K562 (cell line): ENCODE measurements at regions not wholly inside any gene's neighbourhood (a gene's known extent, or its start where the extent isn't known, plus 50 kb on each side); places are given as distances from the start of the nearest gene placed in this dataset.

ENCODE experiments used
- ATAC-seq: fragments of 200-7000 bp; cut with Tn5 transposase; 3 replicates; pipeline ENCODE4 v1.9.1; 2020; ENCODE audit warnings: moderate library complexity
- BruUV-seq: library from RNA; stranded (reverse); fragments of 400-500 nt; replicated peaks from 2 replicates; lab custom pipeline; 2021; lab: Mats Ljungman, UMichigan
- CTCF ChIA-PET: fragments of 300-600 bp; formaldehyde crosslinking; extraction: SDS; loops from one replicate; lab custom pipeline; 2021; ENCODE audit warnings: low intra/inter-chr PET ratio; lab: Yijun Ruan, JAX
- POLR2A ChIA-PET: fragments of 300-600, 350-650 bp; sonication (Branson Sonifier 250); formaldehyde crosslinking; extraction: SDS; loops from one replicate; lab custom pipeline; 2021; ENCODE audit warnings: antibody characterized with exemption, inconsistent platforms; lab: Yijun Ruan, JAX
- DNase-seq, 4 experiments: peaks; one replicate each; pipeline versions ENCODE4 v3.0.0 to v3.0.0-alpha.2; 2011 to 2018; ENCODE audit warnings: low spot score in 3 of 4, mixed read lengths in 3 of 4; ENCODE audit errors: extremely low read depth in 1 of 4
- FAIRE-seq: peaks from 2 replicates; lab custom pipeline; 2011; peaks lifted over from hg19 to GRCh38; lab: Jason Lieb, UNC
- H2AFZ ChIP-seq: 2 replicates; pipeline ENCODE4 v1.6.0; 2011; ENCODE audit warnings: low read depth, low read length, control low read depth, inconsistent platforms
- H3K27ac ChIP-seq: fragments of 200-600 bp; 3 replicates; pipeline ENCODE4 v1.8.0; 2011; ENCODE audit warnings: low read depth, mild to moderate bottlenecking, control low read depth, inconsistent platforms, low read length, moderate library complexity, mixed read lengths; ENCODE audit errors: extremely low read depth
- H3K27me3 ChIP-seq, 2 experiments: fragments of 300-600 bp in 1 of 2; 2 replicates in 1 of 2; 3 replicates in 1 of 2; pipeline versions ENCODE4 v1.6.0 to v1.8.0; 2011; ENCODE audit warnings: inconsistent platforms in 2 of 2, low read length in 2 of 2, mild to moderate bottlenecking in 1 of 2, mixed read lengths in 1 of 2, moderate library complexity in 1 of 2; ENCODE audit not compliant: control insufficient read depth in 2 of 2, insufficient read depth in 2 of 2
- H3K36me3 ChIP-seq: fragments of 300-600 bp; 3 replicates; pipeline ENCODE4 v1.8.0; 2011; ENCODE audit warnings: mild to moderate bottlenecking, low read length, inconsistent platforms; ENCODE audit not compliant: control insufficient read depth, insufficient read depth
- H3K4me1 ChIP-seq, 2 experiments: fragments of 200-600 bp in 1 of 2; replicated peaks in 1 of 2; 2 replicates in 1 of 2; 3 replicates in 1 of 2; pipeline versions ENCODE4 v1.5.1 to v1.8.0; 2011; ENCODE audit warnings: inconsistent platforms in 2 of 2, low read length in 2 of 2, mild to moderate bottlenecking in 1 of 2, mixed read lengths in 1 of 2, moderate library complexity in 1 of 2; ENCODE audit not compliant: control insufficient read depth in 2 of 2, insufficient read depth in 2 of 2
- H3K4me2 ChIP-seq: 2 replicates; pipeline ENCODE4 v1.6.1; 2011; ENCODE audit warnings: low read length, control low read depth, inconsistent platforms, mixed read lengths; ENCODE audit not compliant: insufficient read depth
- H3K4me3 ChIP-seq: fragments of 200-600 bp; sonication (generic), shearing (Covaris generic); 2 replicates; pipeline ENCODE4 v1.5.1; 2016; ENCODE audit warnings: control low read depth, inconsistent platforms
- H3K79me2 ChIP-seq: fragments of 200-600 bp; 3 replicates; pipeline ENCODE4 v1.8.0; 2011; ENCODE audit warnings: low read length, inconsistent platforms; ENCODE audit not compliant: control insufficient read depth, insufficient read depth
- H3K9ac ChIP-seq, 2 experiments: 2 replicates each; pipeline versions ENCODE4 v1.6.0 to v1.6.1; 2011; ENCODE audit warnings: low read depth in 2 of 2, low read length in 2 of 2, control low read depth in 1 of 2, inconsistent platforms in 1 of 2, mild to moderate bottlenecking in 1 of 2, mixed read lengths in 1 of 2; ENCODE audit not compliant: insufficient read depth in 1 of 2
- H3K9me1 ChIP-seq: one replicate; pipeline ENCODE4 v1.6.0; 2011; ENCODE audit warnings: inconsistent platforms, mild to moderate bottlenecking, low read length, moderate library complexity; ENCODE audit not compliant: control insufficient read depth, insufficient read depth
- H3K9me3 ChIP-seq: replicated peaks from 2 replicates; pipeline ENCODE4 v1.5.1; 2011; ENCODE audit warnings: low read depth, low read length, inconsistent platforms; ENCODE audit not compliant: control insufficient read depth, insufficient read depth
- H4K20me1 ChIP-seq: replicated peaks from 2 replicates; pipeline ENCODE4 v1.6.1; 2011; ENCODE audit warnings: low read length, inconsistent platforms, mixed read lengths; ENCODE audit not compliant: control insufficient read depth, insufficient read depth
- CREB5 ChIP-seq: fragments of 250-450 bp; sonication (Bioruptor Pico); IDR thresholded peaks from 2 replicates; pipeline ENCODE4 v1.5.0; 2020; ENCODE audit warnings: mild to moderate bottlenecking
- KLF1 ChIP-seq: fragments of 450-650 bp; IDR thresholded peaks from 2 replicates; pipeline ENCODE4 v1.6.1; 2016; ENCODE audit warnings: missing genetic modification characterization, missing compliant biosample characterization
- MAFF ChIP-seq: IDR thresholded peaks from 2 replicates; pipeline ENCODE4 v1.6.1; 2012; ENCODE audit warnings: low read length, improper control_type of control experiment
- MAFK ChIP-seq: IDR thresholded peaks from 2 replicates; pipeline ENCODE4 v1.6.1; 2011; ENCODE audit warnings: low read length, improper control_type of control experiment
- ZNF224 ChIP-seq: sonication (generic); formaldehyde crosslinking; IDR thresholded peaks from 2 replicates; pipeline ENCODE4 v1.8.0; 2022; ENCODE audit warnings: mild to moderate bottlenecking, missing genetic modification reagents
- ZNF316 ChIP-seq: fragments of 450-650 bp; IDR thresholded peaks from 2 replicates; pipeline ENCODE4 v1.6.1; 2016
- WGBS: fragments of 100-300 bp; shearing (Covaris generic); methylation state at CpG from one replicate; pipeline ENCODE4 v1.1.6; 2016; ENCODE audit warnings: low coverage, mixed read lengths; ENCODE audit not compliant: insufficient coverage; ENCODE audit errors: missing lambda C conversion rate; 5-methylcytosine and 5-hydroxymethylcytosine counted together
- in situ Hi-C: fragments of 300-500 bp; cut with MboI; formaldehyde crosslinking; loops from 4 replicates; pipeline ENCODE4 v1.15.0; 2018; ENCODE audit warnings: inconsistent platforms, mixed read lengths
- intact Hi-C: fragments of 100-400 bp; cut with micrococcal nuclease; formaldehyde crosslinking; loops from 2 replicates; pipeline ENCODE4 v1.14.2; 2022

GRCh38 chr9:115730845-115731244 is 422.7 kb upstream of the PAPPA start:
- in situ Hi-C loops (no loop called here), intact Hi-C loops (no loop called here)
- no peaks in the 10 kb centered on the region for H3K27me3 ChIP-seq
- no peaks in the 10 kb centered on the region for H4K20me1 ChIP-seq
- H3K4me2 ChIP-seq, result no peak overlapping the region
- no peak overlapping the region for H2AFZ ChIP-seq
- no peak overlapping the region for H3K27ac ChIP-seq
- H3K4me3 ChIP-seq, result no peak overlapping the region
- H3K36me3 ChIP-seq, result no peaks in the 10 kb centered on the region
- H3K9ac ChIP-seq, result no peak overlapping the region
- H3K9me3 ChIP-seq, result no peaks in the 10 kb centered on the region; the same call in none of the 2 replicates
- H3K79me2 ChIP-seq, result no peaks in the 10 kb centered on the region
- 0% methylated on average over 1 of the region's 1 CpG for WGBS
- no peak for FAIRE-seq
- H3K9me1 ChIP-seq, result no peaks in the 10 kb centered on the region
- no peak for DNase-seq
- CTCF ChIA-PET, result no interaction called here
- POLR2A ChIA-PET, result no interaction called here
- BruUV-seq, result no TSS peak
- TF ChIP-seq ZNF224 (CRISPR knock-in tag), result no peak
- TF ChIP-seq, all 486 proteins: peak for 0
- no peaks in the 10 kb centered on the region for H3K4me1 ChIP-seq
- ATAC-seq, result no peak

GRCh38 chr9:115733318-115734110 is 420.1 kb upstream of the PAPPA start:
- Histone ChIP-seq H3K27ac (no peak overlapping the region), H3K4me1 (no peaks in the 10 kb centered on the region), H3K4me2 (no peak overlapping the region), H2AFZ (no peak overlapping the region), H3K9me1 (no peaks in the 10 kb centered on the region), H3K79me2 (no peaks in the 10 kb centered on the region), H3K9me3 (no peaks in the 10 kb centered on the region; the same call in none of the 2 replicates), H4K20me1 (no peaks in the 10 kb centered on the region), H3K4me3 (no peak overlapping the region), H3K27me3 (no peaks in the 10 kb centered on the region), H3K36me3 (no peaks in the 10 kb centered on the region), H3K9ac (no peak overlapping the region)
- no peak for TF ChIP-seq KLF1
- TF ChIP-seq CREB5 (CRISPR knock-in tag), result no peak
- peak; percentile 42; the same call in 1 of the 2 replicates for TF ChIP-seq ZNF316
- peak; percentile 60 for TF ChIP-seq MAFF
- TF ChIP-seq MAFK, result peak; percentile 65
- ATAC-seq (no peak), FAIRE-seq (no peak), DNase-seq (no peak)
- intact Hi-C loops, result no loop called here
- no TSS peak for BruUV-seq
- ChIA-PET POLR2A (no interaction called here), CTCF (no interaction called here)
- in situ Hi-C loops, result no loop called here
- 0% methylated on average over 4 of the region's 4 CpGs for WGBS
